Endodermal cell (in vitro differentiated cells): ENCODE measurements at regions not wholly inside any gene's neighbourhood (a gene's known extent, or its start where the extent isn't known, plus 50 kb on each side); places are given as distances from the start of the nearest gene placed in this dataset.

Experiments used
- DNase-seq: peaks from one replicate; pipeline ENCODE4 v3.0.0-alpha.2; 2017
- H3K27ac ChIP-seq: 2 replicates; pipeline ENCODE4 v1.5.1; 2013; ENCODE audit warnings: mild to moderate bottlenecking, low read depth, low read length, moderate library complexity
- H3K27me3 ChIP-seq: 2 replicates; pipeline ENCODE4 v1.6.1; 2013; ENCODE audit warnings: mild to moderate bottlenecking, low read length, moderate library complexity; ENCODE audit not compliant: insufficient read depth, control insufficient read depth, poor library complexity, severe bottlenecking
- H3K36me3 ChIP-seq: 2 replicates; pipeline ENCODE4 v1.7.0; 2013; ENCODE audit warnings: mild to moderate bottlenecking, low read length, moderate library complexity; ENCODE audit not compliant: control insufficient read depth, insufficient read depth
- H3K4me1 ChIP-seq: one replicate; pipeline ENCODE4 v1.7.0; 2013; ENCODE audit warnings: low read length; ENCODE audit not compliant: control insufficient read depth, insufficient read depth
- H3K4me3 ChIP-seq: 2 replicates; pipeline ENCODE4 v1.5.1; 2013; ENCODE audit warnings: mild to moderate bottlenecking, low read length, moderate library complexity
- H3K9ac ChIP-seq: 2 replicates; pipeline ENCODE4 v1.6.1; 2013; ENCODE audit warnings: mild to moderate bottlenecking, low read length, moderate library complexity; ENCODE audit not compliant: poor library complexity, severe bottlenecking; ENCODE audit errors: extremely low read depth
- H3K9me3 ChIP-seq: 2 replicates; pipeline ENCODE4 v1.6.1; 2013; ENCODE audit warnings: mild to moderate bottlenecking, low read length, moderate library complexity; ENCODE audit not compliant: control insufficient read depth
- H3K27ac Mint-ChIP-seq: 2 replicates; pipeline ENCODE4 v1.8.0; 2020; ENCODE audit warnings: mixed read lengths
- H3K27me3 Mint-ChIP-seq: 2 replicates; pipeline ENCODE4 v1.8.0; 2021; ENCODE audit warnings: mild to moderate bottlenecking, mixed read lengths; ENCODE audit not compliant: insufficient read depth
- H3K36me3 Mint-ChIP-seq: 2 replicates; pipeline ENCODE4 v1.8.0; 2020; ENCODE audit warnings: low read depth, mixed read lengths
- H3K4me1 Mint-ChIP-seq: 2 replicates; pipeline ENCODE4 v1.8.0; 2020; ENCODE audit warnings: mixed read lengths
- H3K4me3 Mint-ChIP-seq: 2 replicates; pipeline ENCODE4 v1.8.0; 2020; ENCODE audit warnings: mild to moderate bottlenecking, moderate library complexity, mixed read lengths
- H3K9me3 Mint-ChIP-seq: 2 replicates; pipeline ENCODE4 v1.8.0; 2020; ENCODE audit warnings: mild to moderate bottlenecking, mixed read lengths
- WGBS, 2 experiments: methylation state at CpG; one replicate each; pipeline versions ENCODE4 v1.1.5 to v1.1.7; 2013; ENCODE audit warnings: missing lambda C conversion rate in 2 of 2, mixed read lengths in 1 of 2; ENCODE audit not compliant: insufficient coverage in 1 of 2, insufficient read length in 1 of 2; 5-methylcytosine and 5-hydroxymethylcytosine counted together
- TF ChIP-seq, protein P1 (sequence below): fragments of 200-600 bp; sonication (generic); conservative IDR thresholded peaks from 2 replicates; pipeline ENCODE4 v1.5.0; 2021; ENCODE audit warnings: antibody characterized with exemption, mild to moderate bottlenecking

DNA sequence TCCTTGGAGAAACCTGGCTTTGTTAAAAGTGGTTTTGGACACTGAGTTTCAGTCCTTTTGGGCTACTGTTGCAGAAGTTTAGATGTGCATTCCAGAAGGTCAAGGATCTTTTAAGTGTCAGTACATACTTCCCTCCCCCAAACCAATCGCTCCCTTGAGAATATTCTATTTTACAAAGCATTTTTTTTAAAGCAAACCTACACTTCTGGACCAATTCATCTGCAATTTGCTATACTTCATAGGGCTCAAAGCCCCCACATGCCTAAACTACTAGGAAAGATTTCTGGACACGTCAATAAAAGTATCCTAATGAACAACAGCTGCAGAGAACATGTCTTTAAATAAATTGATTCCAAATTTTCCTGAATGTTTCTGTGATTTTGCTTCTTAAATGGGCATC lies 157.6 kb downstream of the RDH14 start:
- no peaks in the 10 kb centered on the region for H3K36me3 Mint-ChIP-seq
- Histone ChIP-seq H3K36me3 (no peaks in the 10 kb centered on the region), H3K4me3 (no peak overlapping the region), H3K4me1 (peaks cover 4% of the 10 kb centered on the region), H3K9me3 (no peaks in the 10 kb centered on the region), H3K9ac (no peak overlapping the region), H3K27ac (no peak overlapping the region), H3K27me3 (no peaks in the 10 kb centered on the region)
- no peak overlapping the region for H3K4me3 Mint-ChIP-seq
- 90 to 100% methylated on average over 1 to 2 of the region's 2 CpGs for WGBS, 2 experiments
- no peaks in the 10 kb centered on the region for H3K27me3 Mint-ChIP-seq
- H3K4me1 Mint-ChIP-seq: peaks cover 26% of the 10 kb centered on the region
- H3K9me3 Mint-ChIP-seq: no peaks in the 10 kb centered on the region
- DNase-seq: no peak
- peak overlapping the region; percentile 33 for H3K27ac Mint-ChIP-seq
- TF ChIP-seq, protein P1, sequence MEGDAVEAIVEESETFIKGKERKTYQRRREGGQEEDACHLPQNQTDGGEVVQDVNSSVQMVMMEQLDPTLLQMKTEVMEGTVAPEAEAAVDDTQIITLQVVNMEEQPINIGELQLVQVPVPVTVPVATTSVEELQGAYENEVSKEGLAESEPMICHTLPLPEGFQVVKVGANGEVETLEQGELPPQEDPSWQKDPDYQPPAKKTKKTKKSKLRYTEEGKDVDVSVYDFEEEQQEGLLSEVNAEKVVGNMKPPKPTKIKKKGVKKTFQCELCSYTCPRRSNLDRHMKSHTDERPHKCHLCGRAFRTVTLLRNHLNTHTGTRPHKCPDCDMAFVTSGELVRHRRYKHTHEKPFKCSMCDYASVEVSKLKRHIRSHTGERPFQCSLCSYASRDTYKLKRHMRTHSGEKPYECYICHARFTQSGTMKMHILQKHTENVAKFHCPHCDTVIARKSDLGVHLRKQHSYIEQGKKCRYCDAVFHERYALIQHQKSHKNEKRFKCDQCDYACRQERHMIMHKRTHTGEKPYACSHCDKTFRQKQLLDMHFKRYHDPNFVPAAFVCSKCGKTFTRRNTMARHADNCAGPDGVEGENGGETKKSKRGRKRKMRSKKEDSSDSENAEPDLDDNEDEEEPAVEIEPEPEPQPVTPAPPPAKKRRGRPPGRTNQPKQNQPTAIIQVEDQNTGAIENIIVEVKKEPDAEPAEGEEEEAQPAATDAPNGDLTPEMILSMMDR: no peak

DNA sequence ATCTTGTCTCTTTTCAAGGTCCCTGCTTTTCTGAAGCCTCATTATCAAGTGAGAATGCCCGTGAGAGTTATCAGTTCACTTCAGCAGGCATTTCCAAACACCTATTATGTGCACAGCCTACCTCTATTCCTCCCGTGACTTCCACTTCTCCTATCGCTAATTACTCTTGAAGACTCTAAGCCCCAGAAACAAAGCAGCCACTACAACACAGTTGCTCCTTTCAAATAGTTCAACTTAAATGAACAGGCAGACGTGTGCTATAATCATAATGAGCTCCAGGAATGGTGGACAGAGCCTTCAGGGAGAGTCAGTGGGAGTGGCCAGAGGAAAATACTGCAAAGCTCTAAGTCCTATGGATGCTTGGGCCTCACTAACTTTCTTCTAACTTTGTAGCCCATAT lies 159.0 kb downstream of the RDH14 start:
- no peak overlapping the region for H3K4me3 Mint-ChIP-seq

GRCh38 chr2:18399601-18400000 lies 160.9 kb downstream of the RDH14 start:
- no peaks in the 10 kb centered on the region for H3K9me3 ChIP-seq

More for the DNA sequence above, 159.0 kb downstream of the RDH14 start:
- Histone ChIP-seq H3K27ac (no peak overlapping the region), H3K4me3 (peak overlapping the region; percentile 61), H3K36me3 (no peaks in the 10 kb centered on the region), H3K9me3 (no peaks in the 10 kb centered on the region), H3K4me1 (peaks cover 4% of the 10 kb centered on the region), H3K27me3 (no peaks in the 10 kb centered on the region), H3K9ac (no peak overlapping the region)
- Mint-ChIP-seq H3K27ac (peak overlapping the region; percentile 59), H3K27me3 (no peaks in the 10 kb centered on the region), H3K36me3 (no peaks in the 10 kb centered on the region), H3K9me3 (no peaks in the 10 kb centered on the region), H3K4me1 (peaks cover 37% of the 10 kb centered on the region)
- TF ChIP-seq, protein P1: no peak
- no peak for DNase-seq
- WGBS, 2 experiments: 28 to 50% methylated on average over 1 to 4 of the region's 4 CpGs

More at GRCh38 chr2:18399601-18400000, 160.9 kb downstream of the RDH14 start:
- Mint-ChIP-seq H3K4me3 (no peak overlapping the region), H3K9me3 (no peaks in the 10 kb centered on the region), H3K27ac (no peak overlapping the region), H3K36me3 (no peaks in the 10 kb centered on the region), H3K27me3 (no peaks in the 10 kb centered on the region), H3K4me1 (peaks cover 33% of the 10 kb centered on the region)
- Histone ChIP-seq H3K9ac (no peak overlapping the region), H3K27me3 (no peaks in the 10 kb centered on the region), H3K4me1 (peaks cover 4% of the 10 kb centered on the region), H3K36me3 (no peaks in the 10 kb centered on the region), H3K4me3 (no peak overlapping the region), H3K27ac (no peak overlapping the region)
- TF ChIP-seq, protein P1: no peak
- no peak for DNase-seq
- 94 to 96% methylated on average over 5 of the region's 5 CpGs for WGBS, 2 experiments
